KG1 (cell line): ENCODE measurements at regions not wholly inside any gene's neighbourhood (a gene's known extent, or its start where the extent isn't known, plus 50 kb on each side); places are given as distances from the start of the nearest gene placed in this dataset.
"Not testable (repeated sequence)": the region's sequence is repeated elsewhere in the genome, so short reads cannot be mapped to it uniquely, and the experiment has no call there.

Experiments used
- DNase-seq: peaks from one replicate; lab custom pipeline; 2025; lab: John Stamatoyannopoulos, UW

DNA sequence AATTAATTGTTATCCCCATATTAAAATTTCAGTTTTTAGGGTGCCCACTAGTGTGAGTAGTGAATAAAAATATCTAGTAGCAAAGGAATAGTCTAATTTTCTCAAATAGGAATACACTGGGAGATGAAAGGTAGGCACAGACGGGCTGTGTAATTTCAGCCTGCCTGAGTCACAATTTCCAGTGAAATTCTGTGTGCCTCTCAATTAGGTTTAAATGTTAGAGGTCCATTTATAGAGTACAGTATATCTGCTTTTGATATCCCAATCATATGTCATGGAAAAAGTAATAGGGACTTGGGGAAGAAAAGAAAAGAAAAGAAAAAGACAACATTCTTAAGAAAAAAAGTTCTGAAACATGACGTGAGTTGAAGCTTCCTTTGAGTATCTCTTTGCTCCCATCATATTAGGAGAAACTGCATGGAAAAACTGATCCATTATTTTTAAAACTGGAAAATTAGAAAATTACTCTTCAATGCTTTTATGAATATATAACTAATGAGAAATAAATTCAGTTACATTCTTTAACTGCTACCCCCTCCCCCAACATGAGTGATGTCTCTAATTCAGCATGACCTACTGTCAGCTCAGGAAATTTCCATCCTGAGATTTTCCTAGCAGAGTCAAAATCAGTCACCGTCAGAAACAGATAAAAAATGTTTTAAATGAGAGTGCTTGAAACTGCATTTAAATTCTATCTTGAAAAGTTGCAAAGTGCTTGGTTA, 473.8 kb upstream of the HSF2 start:
- DNase-seq = no peak

DNA sequence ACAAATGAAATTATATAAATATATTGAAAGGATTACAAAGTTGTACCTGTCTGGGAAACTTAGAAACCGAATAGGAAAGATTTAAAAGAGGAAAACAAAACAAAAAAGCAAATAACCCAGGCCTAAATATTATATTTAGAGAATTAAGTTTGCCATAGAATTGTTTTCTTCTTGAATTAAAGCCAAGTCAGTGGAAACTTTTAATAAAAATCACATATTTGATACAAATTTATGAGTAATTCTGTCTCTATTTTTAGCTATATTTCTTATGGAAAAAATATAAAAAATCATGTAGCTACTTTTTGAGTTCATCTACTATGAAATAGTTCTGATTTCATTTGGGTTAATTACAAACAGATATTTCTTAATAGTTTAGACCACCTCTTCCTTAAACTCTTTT, 470.2 kb upstream of the HSF2 start:
- DNase-seq = no peak

DNA sequence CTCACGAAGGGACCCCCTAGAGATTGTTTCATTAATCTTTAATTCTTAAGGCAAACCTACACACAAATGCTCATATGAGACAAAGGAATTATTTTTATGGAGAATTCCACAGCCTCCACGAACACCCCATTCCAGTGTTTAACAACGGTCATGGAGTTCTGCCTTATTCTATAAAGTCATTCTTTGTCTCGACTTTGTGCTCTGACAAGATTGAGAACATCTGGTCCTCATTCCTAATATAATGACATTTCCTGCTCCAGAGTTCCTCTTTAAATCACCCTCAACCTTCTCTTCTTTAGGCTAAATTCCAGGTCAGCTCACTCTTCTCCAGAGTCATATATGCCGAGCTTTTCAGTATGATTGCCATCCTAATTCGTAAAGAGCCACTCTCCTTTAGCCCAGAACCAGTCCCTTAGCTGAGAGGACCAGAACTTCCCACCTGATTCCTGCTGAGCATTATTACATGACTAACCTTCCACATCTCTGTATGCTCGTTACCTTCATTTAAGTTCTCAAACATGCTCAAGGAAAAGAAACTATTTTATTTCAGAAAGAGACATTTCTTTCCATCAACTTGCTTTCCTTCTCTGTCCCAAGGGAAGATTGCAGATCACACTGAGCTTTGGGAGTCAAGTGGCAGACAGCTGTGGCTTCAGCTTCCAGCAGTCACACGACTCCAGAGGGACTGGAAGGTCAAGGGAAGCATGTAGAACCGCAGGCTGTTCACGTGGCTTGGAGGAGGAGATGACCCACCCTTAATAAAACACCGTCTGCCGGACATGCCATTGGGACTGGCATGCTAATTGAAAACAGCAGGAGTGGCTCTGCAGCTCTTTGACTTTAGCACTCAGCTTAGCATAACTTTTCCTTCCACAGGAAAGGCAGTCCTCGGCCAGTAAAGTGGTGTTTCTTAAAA, 467.1 kb upstream of the HSF2 start:
- DNase-seq = no peak

DNA sequence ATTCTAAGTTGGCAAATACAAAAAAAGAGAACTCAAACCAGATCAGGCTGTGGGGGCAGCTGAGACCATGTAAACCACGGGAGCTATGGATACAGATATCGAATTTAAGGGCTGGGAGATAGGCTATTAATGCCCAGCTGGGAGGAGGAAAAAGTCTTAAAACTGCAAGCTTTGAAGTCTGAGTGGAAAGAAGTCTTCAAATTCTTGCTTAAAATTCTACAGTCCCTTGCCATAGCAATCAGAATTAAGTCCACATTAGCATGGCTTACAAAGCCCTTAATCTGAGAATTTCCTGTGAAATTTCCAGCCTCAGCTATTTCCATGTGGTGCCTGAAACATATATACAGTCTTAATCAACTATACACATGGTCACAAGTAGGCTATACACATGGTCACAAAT, 465.0 kb upstream of the HSF2 start:
- DNase-seq = no peak

DNA sequence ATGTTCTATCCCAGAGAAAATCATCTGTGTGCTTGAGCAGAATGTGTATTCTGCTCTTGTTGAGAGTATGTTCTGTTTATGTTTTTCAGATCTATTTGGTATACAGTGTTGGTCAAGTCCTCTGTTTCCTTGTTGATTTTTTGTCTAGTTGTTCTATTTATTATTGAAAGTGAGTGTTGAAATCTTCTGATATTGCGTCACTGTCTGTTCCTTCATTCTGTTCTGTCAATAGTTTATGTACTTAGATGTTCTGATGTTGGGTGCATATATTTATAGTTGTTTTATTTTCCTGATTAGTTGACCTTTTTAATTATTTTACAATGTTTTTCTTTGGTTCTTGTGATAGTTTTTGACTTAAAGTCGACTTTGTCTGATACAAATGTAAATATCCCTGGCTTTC, 458.7 kb upstream of the HSF2 start:
- DNase-seq = no peak

DNA sequence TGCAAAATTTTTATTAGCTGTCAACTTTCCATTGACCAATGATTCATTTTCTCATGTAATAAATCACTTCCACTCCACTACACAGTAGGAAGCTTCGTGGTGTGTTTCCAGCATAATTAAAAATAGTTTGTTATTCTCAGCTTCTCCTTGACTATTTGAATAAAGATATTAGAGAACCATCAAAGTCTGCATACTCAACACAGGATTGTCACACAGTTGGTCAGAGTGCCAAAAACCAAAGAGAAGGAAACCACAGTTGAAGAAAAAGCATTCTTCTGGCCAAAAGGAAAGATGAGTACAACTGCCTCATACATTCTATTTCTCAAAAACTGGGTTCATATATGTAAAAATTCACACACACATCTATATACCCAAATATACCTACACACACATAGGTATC, 455.1 kb upstream of the HSF2 start:
- no peak for DNase-seq

DNA sequence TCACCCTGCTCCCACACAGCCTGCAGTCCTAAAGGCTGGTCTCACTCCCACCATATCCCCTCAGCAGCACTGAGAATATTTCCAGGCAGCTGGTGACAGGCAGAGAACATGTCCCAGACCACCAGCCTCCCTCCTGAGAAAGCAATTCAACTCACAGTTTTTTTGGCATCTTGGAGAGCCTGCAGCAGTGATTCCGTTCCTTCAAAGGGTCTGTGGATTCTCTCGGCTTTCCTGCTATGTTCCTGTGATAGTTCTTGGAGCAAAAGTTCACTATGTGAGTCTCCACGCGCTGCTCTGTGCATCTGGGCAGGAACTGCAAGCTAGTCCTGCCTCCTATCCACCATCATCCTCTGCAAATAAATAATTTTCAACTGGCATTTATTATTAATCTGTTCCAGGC, 448.3 kb upstream of the HSF2 start:
- no peak for DNase-seq

DNA sequence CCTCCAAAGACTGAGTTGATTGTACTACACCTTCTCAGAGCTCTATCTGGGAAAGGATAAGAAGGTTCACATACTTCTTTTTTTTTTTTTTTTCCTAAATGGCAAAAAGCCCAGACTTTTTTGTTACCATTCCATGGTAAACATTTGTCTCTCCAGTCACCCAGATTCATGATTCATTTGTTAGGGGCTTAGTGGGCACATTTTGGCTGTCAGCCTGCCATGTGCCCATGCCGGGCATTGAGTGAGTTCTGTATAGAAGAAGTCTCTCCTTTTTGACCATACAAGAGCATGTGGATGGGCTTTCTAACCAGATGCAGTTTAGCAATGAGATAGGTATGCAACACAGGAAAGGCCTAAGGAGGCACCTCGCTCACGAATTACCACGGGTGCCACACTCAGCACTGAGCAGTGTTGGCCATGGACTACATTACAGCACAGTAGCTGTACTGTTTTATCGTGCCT, 447.5 kb upstream of the HSF2 start:
- DNase-seq = no peak

DNA sequence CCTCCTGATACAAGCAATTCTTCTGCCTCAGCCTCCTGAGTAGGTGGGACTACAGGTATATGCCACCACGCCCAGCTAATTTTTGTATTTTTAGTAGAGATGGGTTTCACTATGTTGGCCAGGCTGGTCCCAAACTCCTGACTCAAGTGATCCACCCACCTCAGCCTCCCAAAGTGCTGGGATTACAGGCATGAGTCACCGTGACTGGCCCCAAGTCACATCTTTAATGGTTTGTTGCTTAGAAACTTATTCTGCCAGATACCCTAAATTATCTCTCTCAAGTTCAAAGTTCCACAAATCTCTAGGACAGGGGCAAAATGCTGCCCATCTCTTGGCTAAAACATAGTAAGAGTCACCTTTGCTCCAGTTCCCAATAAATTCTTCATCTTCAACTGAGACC, 444.1 kb upstream of the HSF2 start:
- DNase-seq = not testable (repeated sequence)

DNA sequence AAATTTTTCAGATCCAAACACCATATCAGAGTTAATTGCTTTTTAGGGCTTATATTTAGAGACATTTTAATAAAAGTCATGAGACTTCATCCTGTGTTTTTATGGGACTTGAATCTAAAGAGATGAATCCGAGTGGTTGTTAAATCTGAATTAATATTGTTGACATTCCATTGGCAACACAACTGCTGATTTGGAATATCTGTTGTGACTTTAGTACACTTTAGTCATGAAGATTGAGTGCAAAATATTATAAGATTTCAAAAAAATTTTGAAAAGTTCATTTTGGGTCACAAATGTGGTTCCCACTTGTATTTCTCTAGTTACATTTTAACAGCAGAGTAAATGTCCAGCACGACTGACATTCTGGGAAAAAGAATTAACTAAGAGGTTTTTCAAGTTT, 442.7 kb upstream of the HSF2 start:
- DNase-seq = no peak

DNA sequence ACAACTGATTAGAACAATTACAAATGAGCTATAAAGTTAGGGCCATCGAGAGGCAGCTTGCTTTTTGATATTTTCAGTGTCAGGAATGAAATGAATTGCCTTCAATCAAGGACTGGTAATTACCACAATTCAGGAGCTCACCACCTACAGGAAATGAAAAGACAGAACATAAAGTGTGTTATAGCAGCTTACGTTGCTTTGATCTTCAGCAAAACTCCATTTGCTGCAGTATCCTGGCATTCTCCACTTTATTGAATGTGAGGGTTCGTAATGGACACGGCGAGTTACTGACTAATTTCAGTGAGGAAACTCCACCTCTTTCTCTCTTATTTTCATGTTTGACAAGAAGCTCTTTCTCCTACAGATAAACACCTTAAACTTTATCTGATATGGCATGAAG, 440.0 kb upstream of the HSF2 start:
- DNase-seq = no peak

DNA sequence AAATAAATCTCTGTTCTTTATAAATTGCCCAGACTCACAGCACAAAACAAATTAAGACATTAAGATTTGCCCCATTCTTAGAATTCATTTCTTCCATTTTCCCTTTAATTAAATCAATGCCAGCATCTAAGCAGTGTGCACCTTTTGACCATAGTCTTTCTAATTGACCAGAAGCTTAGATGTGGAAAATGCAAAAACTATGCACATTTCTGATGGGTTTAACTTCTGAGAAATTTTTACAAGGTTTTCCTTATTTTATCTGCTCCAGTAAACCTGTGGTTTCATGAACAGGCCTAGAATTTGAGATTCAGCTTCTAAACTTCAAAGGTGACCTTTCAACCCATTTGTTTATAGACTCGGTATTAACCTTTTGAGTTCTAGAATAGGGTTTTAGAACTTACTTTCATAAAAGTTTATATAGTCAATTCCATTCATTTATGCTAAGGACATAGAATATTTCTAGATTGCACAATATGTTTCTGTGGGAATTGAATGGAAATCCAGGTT, 437.8 kb upstream of the HSF2 start:
- no peak for DNase-seq

DNA sequence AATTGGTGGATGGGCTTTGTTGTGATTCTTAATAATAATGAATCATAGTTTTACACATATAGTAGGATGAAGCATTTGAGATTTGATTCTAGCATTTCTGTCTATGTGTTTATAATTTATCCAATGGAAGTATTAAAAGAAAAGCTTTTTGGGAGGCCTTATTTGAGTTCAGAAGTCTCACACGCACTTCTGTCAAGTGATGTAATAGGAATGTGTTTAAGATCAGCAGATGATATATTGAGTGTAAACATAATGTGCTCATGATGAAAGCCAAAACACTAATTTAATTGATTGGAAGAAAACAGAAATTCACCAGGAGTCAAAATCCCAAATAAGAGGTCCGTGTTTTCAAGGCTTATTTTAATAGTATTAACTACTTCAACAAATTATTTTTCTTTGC, 435.6 kb upstream of the HSF2 start:
- DNase-seq = no peak

DNA sequence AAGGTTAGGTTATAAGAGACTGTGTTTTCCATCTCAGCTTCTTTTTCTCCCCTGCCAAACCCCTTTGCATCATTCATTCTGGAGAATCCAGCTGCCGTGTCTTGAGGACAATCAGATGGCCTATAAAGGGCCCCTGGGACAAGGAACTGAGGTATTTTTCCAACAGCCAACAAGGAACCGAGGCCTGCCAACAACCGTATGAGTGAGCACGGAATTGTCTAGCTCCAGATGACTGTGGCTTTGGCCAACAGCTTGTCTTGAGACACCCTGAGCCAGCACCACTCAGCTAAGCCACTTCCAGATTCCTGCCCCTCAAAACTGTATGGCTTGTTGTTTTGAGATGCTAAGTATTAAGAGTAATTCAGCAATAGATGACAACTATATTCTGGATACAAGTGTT, 433.7 kb upstream of the HSF2 start:
- DNase-seq = no peak

DNA sequence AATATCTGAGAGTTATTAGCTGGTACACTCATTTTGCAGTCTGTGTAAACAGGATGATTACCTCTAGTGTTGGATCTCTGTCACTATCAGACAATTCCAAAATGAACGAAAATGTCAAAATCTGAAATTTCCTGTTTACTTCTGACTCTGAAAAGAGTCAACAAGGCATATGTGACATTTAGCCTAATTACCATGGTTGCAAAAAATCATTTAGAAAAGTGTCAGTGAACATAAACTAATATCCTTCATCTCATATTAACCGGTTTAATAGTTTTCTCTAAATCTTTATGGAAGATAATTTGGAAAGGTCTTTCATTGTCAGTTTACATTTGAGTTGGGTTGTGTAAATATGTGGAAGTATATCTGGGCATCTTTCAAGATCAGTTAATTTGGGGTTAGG, 431.8 kb upstream of the HSF2 start:
- DNase-seq = no peak

DNA sequence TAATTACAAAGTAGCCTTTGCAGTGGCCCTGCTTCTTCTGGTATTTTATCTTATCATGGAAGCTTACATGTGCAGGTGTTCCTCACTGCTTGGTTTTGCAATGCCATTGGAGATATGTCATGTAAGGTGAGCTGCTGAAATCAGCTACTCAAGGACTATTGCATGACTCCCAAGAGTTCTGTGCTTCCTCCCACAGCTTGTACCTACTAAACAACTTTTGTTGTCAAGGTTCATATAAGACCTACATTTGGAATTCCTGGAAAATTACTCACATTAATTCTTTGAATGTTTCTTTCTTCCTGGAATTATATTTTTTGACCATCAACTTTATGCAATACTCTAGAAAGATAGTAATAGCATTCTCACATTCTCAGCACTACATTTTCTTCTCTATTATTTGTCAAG, 427.5 kb upstream of the HSF2 start:
- DNase-seq = no peak

DNA sequence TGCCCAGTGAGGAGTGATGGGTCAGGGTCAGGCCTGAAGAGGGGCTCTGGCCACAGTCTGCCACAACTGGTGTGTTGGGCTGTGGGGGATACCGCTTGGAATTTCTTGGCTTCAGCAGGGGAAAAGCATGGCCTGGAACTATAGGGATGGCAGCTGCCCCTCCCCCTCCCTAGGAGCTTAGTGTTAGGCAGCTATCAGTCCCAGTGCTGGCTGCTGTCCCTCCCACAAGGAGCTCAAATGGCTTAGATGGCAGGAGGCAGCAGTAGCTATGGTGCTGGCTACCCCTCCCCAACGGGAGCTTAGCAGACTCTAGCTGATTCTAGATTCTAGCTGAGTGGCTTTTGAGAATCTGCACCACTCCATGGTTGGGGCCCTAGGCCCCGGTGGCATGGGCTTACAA, 414.5 kb upstream of the HSF2 start:
- DNase-seq = no peak

DNA sequence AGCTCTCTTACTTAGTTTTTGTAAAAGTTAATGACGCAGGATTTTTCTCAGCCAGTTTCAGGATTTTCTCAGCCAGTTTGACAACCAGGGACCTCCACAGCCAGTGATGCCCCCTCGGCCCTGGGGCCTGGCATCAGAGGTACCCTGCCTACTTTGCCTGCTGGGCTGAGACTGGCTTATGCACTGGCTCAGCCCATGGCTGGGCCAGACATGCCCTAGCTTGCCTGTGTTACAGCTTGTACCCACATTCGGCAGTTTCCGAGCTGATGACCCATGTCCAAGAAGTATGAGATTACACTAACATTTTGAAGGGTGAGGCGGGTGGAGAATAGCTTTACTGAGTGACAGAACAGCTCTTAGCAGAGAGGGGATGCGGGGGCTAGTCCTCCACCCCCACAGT, 406.1 kb upstream of the HSF2 start:
- no peak for DNase-seq

DNA sequence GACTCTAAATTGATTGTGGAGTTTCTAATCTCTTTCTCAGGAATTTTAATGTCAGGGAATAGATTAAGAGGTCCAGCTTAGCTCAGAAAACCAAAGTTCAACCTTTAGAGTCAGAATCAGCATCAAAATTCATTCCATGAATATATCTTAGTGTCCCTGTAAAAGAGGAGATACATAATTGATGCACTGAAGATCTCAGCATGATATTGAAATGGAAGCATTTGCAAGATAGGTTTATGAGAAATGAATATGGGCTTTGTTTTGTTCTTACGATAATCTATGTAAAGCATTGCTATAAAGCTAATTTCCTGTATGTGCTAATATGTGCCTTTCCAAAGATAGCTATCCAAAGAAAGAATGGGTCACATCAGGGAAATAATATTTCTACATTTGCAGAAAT, 404.5 kb upstream of the HSF2 start:
- no peak for DNase-seq

DNA sequence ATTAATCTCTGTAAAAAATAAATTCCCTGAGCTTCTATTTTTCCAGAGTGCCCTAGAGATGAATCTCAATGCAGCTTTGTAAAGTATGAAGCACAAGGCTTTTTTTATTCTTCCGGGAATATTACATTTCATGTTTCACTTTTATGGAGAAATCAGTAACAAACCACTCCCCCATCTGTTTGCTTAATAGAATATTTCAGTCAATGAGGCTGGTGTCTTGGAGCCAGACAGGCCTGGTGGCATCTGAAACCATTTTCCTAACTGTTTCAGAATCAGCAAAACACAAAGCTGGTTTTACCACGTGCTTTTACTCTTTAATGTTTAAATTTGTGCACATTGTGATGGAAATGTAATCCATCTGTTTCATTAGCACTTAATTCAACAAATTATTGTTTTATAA, 400.8 kb upstream of the HSF2 start:
- DNase-seq = no peak

DNA sequence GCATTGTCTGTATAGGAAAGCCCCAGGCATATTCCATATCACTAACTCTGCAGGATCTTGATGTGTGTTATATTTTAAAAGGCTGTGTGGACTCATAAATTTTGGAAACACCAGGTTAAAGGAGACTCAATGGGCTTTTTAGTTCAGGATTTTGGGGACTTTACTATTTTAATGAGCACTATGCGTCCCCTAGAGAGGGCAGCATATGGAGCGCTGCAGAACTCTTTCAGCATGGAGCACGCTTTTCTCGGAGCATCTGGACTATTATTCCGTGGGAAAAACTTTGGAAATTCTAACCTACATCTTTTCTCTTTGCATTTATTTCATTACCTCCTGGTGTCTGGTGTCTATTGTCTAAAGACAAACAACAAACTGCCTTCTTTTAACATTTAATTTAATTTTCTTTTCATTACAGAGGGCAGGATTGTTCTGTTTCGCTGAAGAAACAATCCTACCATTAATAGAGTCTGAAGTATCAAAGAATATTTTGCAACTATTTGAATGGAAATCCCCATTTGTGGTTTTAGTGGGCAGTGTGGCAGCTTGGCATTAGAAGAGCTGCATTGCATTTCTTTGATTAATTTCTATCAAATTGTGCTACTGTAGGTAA, 399.9 kb upstream of the HSF2 start:
- no peak for DNase-seq

DNA sequence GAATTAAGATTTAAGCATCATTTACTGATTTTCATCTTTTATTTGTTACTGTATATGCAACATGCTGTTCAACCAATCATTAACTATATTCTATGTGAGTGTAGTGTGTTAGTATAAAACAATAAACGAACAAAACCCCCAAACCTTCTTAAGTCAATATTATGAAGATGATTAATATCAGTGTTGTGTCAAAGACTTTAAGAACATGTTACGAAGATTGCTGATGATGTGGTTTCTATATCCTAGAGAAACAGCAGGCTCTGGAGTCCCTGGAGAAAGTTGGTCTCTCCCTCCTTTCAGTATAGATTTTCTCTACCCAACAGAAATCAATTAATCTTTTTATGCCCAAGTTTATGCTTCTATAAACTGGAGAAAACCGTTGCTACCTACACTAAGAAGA, 393.8 kb upstream of the HSF2 start:
- DNase-seq = no peak

DNA sequence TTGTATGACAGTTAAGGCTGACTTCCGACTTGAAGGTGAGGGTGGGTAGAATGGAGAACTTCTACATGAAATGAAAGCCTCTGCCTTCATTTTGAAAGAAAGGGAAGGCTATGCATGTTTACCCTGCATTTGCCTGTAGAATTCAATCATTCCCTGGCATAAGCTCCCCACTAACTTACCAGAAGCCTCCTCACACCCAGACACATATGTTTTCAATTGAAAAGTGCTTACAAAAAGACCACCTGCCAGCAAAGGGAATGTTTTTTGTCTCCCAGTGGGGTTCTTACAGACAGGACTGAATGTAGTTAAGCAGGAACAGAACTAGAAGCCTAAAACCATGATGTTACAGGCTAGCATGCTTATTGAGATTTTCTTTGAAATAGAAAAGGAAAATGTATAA, 392.1 kb upstream of the HSF2 start:
- no peak for DNase-seq
